H9 (cell line): ENCODE measurements at regions not wholly inside any gene's neighbourhood (a gene's known extent, or its start where the extent isn't known, plus 50 kb on each side); places are given as distances from the start of the nearest gene placed in this dataset.

ENCODE experiments used
- DNase-seq: peaks from one replicate; pipeline ENCODE4 v3.0.0-alpha.2; 2017
- H2AFZ ChIP-seq: one replicate; pipeline ENCODE4 v1.6.1; 2013; ENCODE audit warnings: mild to moderate bottlenecking, low read length, control low read depth, moderate library complexity
- H2AK5ac ChIP-seq: 2 replicates; pipeline ENCODE4 v1.6.1; 2013; ENCODE audit warnings: low read length, control low read depth, mixed read lengths; ENCODE audit not compliant: insufficient read length
- H2BK120ac ChIP-seq: one replicate; pipeline ENCODE4 v1.6.1; 2013; ENCODE audit warnings: low read depth, mild to moderate bottlenecking, low read length, control low read depth, inconsistent platforms; ENCODE audit not compliant: poor library complexity, severe bottlenecking
- H2BK12ac ChIP-seq: 2 replicates; pipeline ENCODE4 v1.6.1; 2013; ENCODE audit warnings: low read length, control low read depth, mixed read lengths, low read depth; ENCODE audit not compliant: insufficient read length
- H2BK15ac ChIP-seq: 2 replicates; pipeline ENCODE4 v1.6.1; 2013; ENCODE audit warnings: low read depth, low read length, control low read depth
- H2BK20ac ChIP-seq: one replicate; pipeline ENCODE4 v1.6.1; 2013; ENCODE audit warnings: low read depth, mild to moderate bottlenecking, low read length, control low read depth, inconsistent platforms; ENCODE audit not compliant: poor library complexity, severe bottlenecking
- H2BK5ac ChIP-seq: 2 replicates; pipeline ENCODE4 v1.6.1; 2013; ENCODE audit warnings: low read length, control low read depth, mixed read lengths; ENCODE audit not compliant: insufficient read length
- H3K14ac ChIP-seq: 2 replicates; pipeline ENCODE4 v1.6.1; 2013; ENCODE audit warnings: low read length, control low read depth; ENCODE audit not compliant: insufficient read depth
- H3K18ac ChIP-seq: 2 replicates; pipeline ENCODE4 v1.6.1; 2013; ENCODE audit warnings: low read depth, mild to moderate bottlenecking, mixed read lengths, low read length, control low read depth; ENCODE audit not compliant: insufficient read length
- H3K23ac ChIP-seq: 2 replicates; pipeline ENCODE4 v1.6.1; 2013; ENCODE audit warnings: low read length, control low read depth, mixed read lengths, low read depth; ENCODE audit not compliant: insufficient read length
- H3K23me2 ChIP-seq: 2 replicates; pipeline ENCODE4 v1.6.1; 2013; ENCODE audit warnings: low read depth, mild to moderate bottlenecking, mixed read lengths, low read length, control low read depth; ENCODE audit not compliant: insufficient read length, poor library complexity, severe bottlenecking
- H3K27ac ChIP-seq: 2 replicates; pipeline ENCODE4 v1.5.1; 2013; ENCODE audit warnings: low read length, control low read depth, mixed read lengths, low read depth; ENCODE audit not compliant: insufficient read length
- H3K27me3 ChIP-seq: 2 replicates; pipeline ENCODE4 v1.6.1; 2013; ENCODE audit warnings: low read length, control low read depth, inconsistent platforms; ENCODE audit not compliant: insufficient read depth
- H3K4ac ChIP-seq: 2 replicates; pipeline ENCODE4 v1.6.1; 2013; ENCODE audit warnings: low read depth, mild to moderate bottlenecking, control low read depth, inconsistent platforms, low read length, moderate library complexity
- H3K4me1 ChIP-seq: 2 replicates; pipeline ENCODE4 v1.6.1; 2013; ENCODE audit warnings: low read length, control low read depth, inconsistent platforms; ENCODE audit not compliant: insufficient read depth
- H3K4me2 ChIP-seq: 2 replicates; pipeline ENCODE4 v1.6.1; 2013; ENCODE audit warnings: low read length, control low read depth, mixed read lengths; ENCODE audit not compliant: insufficient read length, insufficient read depth
- H3K56ac ChIP-seq: 2 replicates; pipeline ENCODE4 v1.6.1; 2013; ENCODE audit warnings: low read depth, mild to moderate bottlenecking, mixed read lengths, low read length, control low read depth; ENCODE audit not compliant: insufficient read length
- H3K79me1 ChIP-seq: 2 replicates; pipeline ENCODE4 v1.6.1; 2013; ENCODE audit warnings: low read depth, mild to moderate bottlenecking, moderate library complexity, low read length, control low read depth, inconsistent platforms; ENCODE audit not compliant: insufficient read depth, poor library complexity, severe bottlenecking
- H3K79me2 ChIP-seq: 2 replicates; pipeline ENCODE4 v1.6.1; 2013; ENCODE audit warnings: low read length, control low read depth, inconsistent platforms; ENCODE audit not compliant: insufficient read depth
- H3K9ac ChIP-seq: 2 replicates; pipeline ENCODE4 v1.6.1; 2013; ENCODE audit warnings: low read length, control low read depth, mixed read lengths; ENCODE audit not compliant: insufficient read length; ENCODE audit errors: extremely low read depth
- H3K9me3 ChIP-seq: one replicate; pipeline ENCODE4 v1.6.1; 2013; ENCODE audit warnings: low read depth, low read length, inconsistent platforms; ENCODE audit not compliant: control insufficient read depth
- H3T11ph ChIP-seq: one replicate; pipeline ENCODE4 v1.6.1; 2013; ENCODE audit warnings: mild to moderate bottlenecking, low read length, control low read depth, inconsistent platforms
- H4K20me1 ChIP-seq: one replicate; pipeline ENCODE4 v1.6.1; 2013; ENCODE audit not compliant: control insufficient read depth, insufficient read length, insufficient read depth
- H4K5ac ChIP-seq: 2 replicates; pipeline ENCODE4 v1.6.1; 2013; ENCODE audit warnings: low read depth, mild to moderate bottlenecking, mixed read lengths, low read length, control low read depth; ENCODE audit not compliant: insufficient read length
- H4K8ac ChIP-seq: replicated peaks from 2 replicates; pipeline ENCODE4 v1.6.1; 2013; ENCODE audit warnings: low read length, control low read depth, mixed read lengths, low read depth; ENCODE audit not compliant: insufficient read length
- H4K91ac ChIP-seq: 2 replicates; pipeline ENCODE4 v1.6.1; 2013; ENCODE audit warnings: low read depth, mild to moderate bottlenecking, moderate library complexity, mixed read lengths, low read length, control low read depth; ENCODE audit not compliant: insufficient read length
- H3K27ac Mint-ChIP-seq, 3 experiments: 2 replicates in 2 of 3; 3 replicates in 1 of 3; pipeline ENCODE4 v1.8.0; 2020 to 2021; ENCODE audit warnings: mixed read lengths in 3 of 3, mild to moderate bottlenecking in 1 of 3, moderate library complexity in 1 of 3
- H3K27me3 Mint-ChIP-seq: 2 replicates; pipeline ENCODE4 v1.8.0; 2021; ENCODE audit warnings: low read depth, mild to moderate bottlenecking, moderate library complexity, mixed read lengths
- H3K36me3 Mint-ChIP-seq, 3 experiments: 2 replicates in 2 of 3; 3 replicates in 1 of 3; pipeline ENCODE4 v1.8.0; 2020 to 2021; ENCODE audit warnings: low read depth in 3 of 3, mixed read lengths in 3 of 3; ENCODE audit not compliant: insufficient read depth in 1 of 3
- H3K4me1 Mint-ChIP-seq, 2 experiments: 2 replicates each; pipeline ENCODE4 v1.8.0; 2020; ENCODE audit warnings: mixed read lengths in 2 of 2
- H3K4me3 Mint-ChIP-seq, 2 experiments: 2 replicates in 1 of 2; 3 replicates in 1 of 2; pipeline ENCODE4 v1.8.0; 2020 to 2021; ENCODE audit warnings: mild to moderate bottlenecking in 2 of 2, mixed read lengths in 2 of 2, moderate library complexity in 1 of 2
- H3K9me3 Mint-ChIP-seq, 2 experiments: 2 replicates in 1 of 2; 3 replicates in 1 of 2; pipeline ENCODE4 v1.8.0; 2020; ENCODE audit warnings: mild to moderate bottlenecking in 2 of 2, mixed read lengths in 2 of 2, moderate library complexity in 1 of 2
- WGBS: extraction: QIAGEN DNeasy Blood & Tissue Kit; methylation state at CpG from one replicate; pipeline ENCODE4 v1.1.7; 2013; ENCODE audit warnings: missing lambda C conversion rate, low lambda C conversion rate, mixed read lengths; ENCODE audit not compliant: insufficient read length; ENCODE audit errors: extremely low coverage; 5-methylcytosine and 5-hydroxymethylcytosine counted together
- TF ChIP-seq, protein P1 (sequence below): fragments of 200-600 bp; sonication (generic); conservative IDR thresholded peaks from 3 replicates; pipeline ENCODE4 v1.8.0; 2021; ENCODE audit warnings: antibody characterized with exemption, mild to moderate bottlenecking

DNA sequence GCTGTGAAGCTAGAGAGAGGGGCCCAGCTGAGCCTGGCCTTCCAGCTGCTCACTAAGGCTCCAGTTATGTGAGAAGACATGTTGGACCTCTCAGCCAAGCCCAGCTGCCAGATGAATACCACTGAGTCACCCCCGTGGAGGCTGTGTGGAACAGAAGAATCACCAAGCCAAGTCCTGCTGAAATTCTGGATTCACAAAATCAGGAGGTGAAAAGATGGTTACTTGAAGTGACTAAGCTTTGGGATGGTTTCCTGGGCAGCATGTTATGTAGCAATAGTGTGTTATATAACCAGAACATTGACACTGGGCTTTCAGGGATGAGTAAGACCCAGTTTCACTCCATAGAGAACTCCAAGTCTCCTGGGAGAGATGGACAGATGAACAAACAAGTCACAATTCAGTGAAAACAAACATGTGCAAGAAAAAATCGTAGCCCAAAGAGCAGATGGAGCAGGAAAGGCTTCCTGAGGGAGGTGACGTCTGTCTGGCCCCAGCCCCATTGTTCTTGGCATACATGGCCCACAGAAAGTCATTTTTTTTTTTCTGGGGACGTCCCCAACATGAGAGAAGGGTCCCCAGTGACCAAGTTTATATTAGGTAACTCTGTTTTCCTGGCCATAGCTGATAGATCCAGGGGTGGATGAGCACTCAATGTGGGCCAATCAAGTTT lies 64.1 kb upstream of the PDZD8 start:
- H4K20me1 ChIP-seq = no peaks in the 10 kb centered on the region
- no peaks in the 10 kb centered on the region for H3K9me3 ChIP-seq
- H4K5ac ChIP-seq = no peak overlapping the region
- no peak overlapping the region for H2AFZ ChIP-seq
- H4K91ac ChIP-seq = no peak overlapping the region
- no peaks in the 10 kb centered on the region for H3K27me3 ChIP-seq
- no peak overlapping the region for H2BK15ac ChIP-seq
- H2BK20ac ChIP-seq = no peak overlapping the region
- no peaks in the 10 kb centered on the region for H3K4me1 ChIP-seq
- peaks cover 0 to 2% of the 10 kb centered on the region in 2 experiments; a peak in 1 of 4 replicates for H3K4me1 Mint-ChIP-seq
- no peaks in the 10 kb centered on the region for H3K23me2 ChIP-seq
- H2AK5ac ChIP-seq = no peak overlapping the region
- H3K18ac ChIP-seq = no peak overlapping the region
- WGBS = no CpG with 5 or more reads among the region's 4 CpGs
- no peak overlapping the region for H2BK5ac ChIP-seq
- no peak overlapping the region for H3K56ac ChIP-seq
- no peak overlapping the region for H3K23ac ChIP-seq
- no peak overlapping the region for H2BK120ac ChIP-seq
- H3K9ac ChIP-seq = no peak overlapping the region
- H3K36me3 Mint-ChIP-seq = peaks cover 0 to 9% (median 5%) of the 10 kb centered on the region in 3 experiments; a peak in 3 of 7 replicates
- DNase-seq = no peak
- no peak overlapping the region for H3K14ac ChIP-seq
- H4K8ac ChIP-seq = no peak overlapping the region
- no peak overlapping the region for H3K27ac ChIP-seq
- TF ChIP-seq, protein P1, sequence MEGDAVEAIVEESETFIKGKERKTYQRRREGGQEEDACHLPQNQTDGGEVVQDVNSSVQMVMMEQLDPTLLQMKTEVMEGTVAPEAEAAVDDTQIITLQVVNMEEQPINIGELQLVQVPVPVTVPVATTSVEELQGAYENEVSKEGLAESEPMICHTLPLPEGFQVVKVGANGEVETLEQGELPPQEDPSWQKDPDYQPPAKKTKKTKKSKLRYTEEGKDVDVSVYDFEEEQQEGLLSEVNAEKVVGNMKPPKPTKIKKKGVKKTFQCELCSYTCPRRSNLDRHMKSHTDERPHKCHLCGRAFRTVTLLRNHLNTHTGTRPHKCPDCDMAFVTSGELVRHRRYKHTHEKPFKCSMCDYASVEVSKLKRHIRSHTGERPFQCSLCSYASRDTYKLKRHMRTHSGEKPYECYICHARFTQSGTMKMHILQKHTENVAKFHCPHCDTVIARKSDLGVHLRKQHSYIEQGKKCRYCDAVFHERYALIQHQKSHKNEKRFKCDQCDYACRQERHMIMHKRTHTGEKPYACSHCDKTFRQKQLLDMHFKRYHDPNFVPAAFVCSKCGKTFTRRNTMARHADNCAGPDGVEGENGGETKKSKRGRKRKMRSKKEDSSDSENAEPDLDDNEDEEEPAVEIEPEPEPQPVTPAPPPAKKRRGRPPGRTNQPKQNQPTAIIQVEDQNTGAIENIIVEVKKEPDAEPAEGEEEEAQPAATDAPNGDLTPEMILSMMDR = no peak
- H3K4ac ChIP-seq = no peak overlapping the region
- no peak overlapping the region for H3K4me3 Mint-ChIP-seq
- H3K9me3 Mint-ChIP-seq = peaks cover 5 to 11% of the 10 kb centered on the region in 2 experiments; a peak in 3 of 5 replicates
- H3K79me2 ChIP-seq = no peaks in the 10 kb centered on the region
- H3K27me3 Mint-ChIP-seq = peaks cover 15% of the 10 kb centered on the region
- H3K79me1 ChIP-seq = no peaks in the 10 kb centered on the region
- H3T11ph ChIP-seq = no peak overlapping the region
- H3K4me2 ChIP-seq = no peak overlapping the region
- H3K27ac Mint-ChIP-seq = no peak overlapping the region; a peak in 2 of 7 replicates
- no peak overlapping the region for H2BK12ac ChIP-seq
